Epithelial cell of proximal tubule (primary cell): ENCODE measurements at regions not wholly inside any gene's neighbourhood (a gene's known extent, or its start where the extent isn't known, plus 50 kb on each side); places are given as distances from the start of the nearest gene placed in this dataset.

Source experiments
- DNase-seq: peaks from one replicate; pipeline ENCODE4 v3.0.0-alpha.2; 2011; ENCODE audit warnings: low read depth
- H3K4me3 ChIP-seq: 2 replicates; pipeline ENCODE4 v1.5.1; 2011; ENCODE audit warnings: low read depth, mild to moderate bottlenecking, low read length
- CTCF ChIP-seq: conservative IDR thresholded peaks from 2 replicates; pipeline ENCODE4 v1.5.1; 2012; ENCODE audit warnings: low read depth, mild to moderate bottlenecking, low read length

GRCh38 chr15:96274698-96275097 is 55.8 kb upstream of the NR2F2 start:
- H3K4me3 ChIP-seq = no peak overlapping the region
- DNase-seq = no peak
- no peak for TF ChIP-seq CTCF

- no peak for TF ChIP-seq CTCF
- H3K4me3 ChIP-seq = no peak overlapping the region
- DNase-seq = no peak
These were observed 53.9 kb upstream of the NR2F2 start for GRCh38 chr15:96276438-96277210.
